ENCODE measurements at regions not wholly inside any gene's neighbourhood (a gene's known extent, or its start where the extent isn't known, plus 50 kb on each side); places are given as distances from the start of the nearest gene placed in this dataset.

DNA sequence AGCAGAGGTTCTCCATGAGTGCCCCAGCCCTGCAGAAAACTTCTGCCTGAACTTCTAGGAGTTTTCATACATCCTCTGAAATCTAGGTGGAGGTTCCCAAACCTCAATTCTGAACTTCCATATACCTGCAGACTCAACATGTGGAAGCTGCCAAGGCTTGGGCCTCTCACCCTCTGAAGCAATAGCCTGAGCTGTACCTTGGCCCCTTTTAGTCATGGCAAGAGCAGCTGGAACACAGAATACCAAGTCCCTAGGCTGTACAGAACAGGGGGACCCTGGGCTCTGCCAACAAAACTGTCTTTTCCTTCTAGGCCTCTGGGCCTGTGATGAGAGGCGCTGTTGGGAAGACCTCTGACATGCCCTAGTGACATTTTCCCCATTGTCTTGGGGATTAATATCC is 494.3 kb upstream of the FOXG1 start:
- TF ChIP-seq, protein P1, sequence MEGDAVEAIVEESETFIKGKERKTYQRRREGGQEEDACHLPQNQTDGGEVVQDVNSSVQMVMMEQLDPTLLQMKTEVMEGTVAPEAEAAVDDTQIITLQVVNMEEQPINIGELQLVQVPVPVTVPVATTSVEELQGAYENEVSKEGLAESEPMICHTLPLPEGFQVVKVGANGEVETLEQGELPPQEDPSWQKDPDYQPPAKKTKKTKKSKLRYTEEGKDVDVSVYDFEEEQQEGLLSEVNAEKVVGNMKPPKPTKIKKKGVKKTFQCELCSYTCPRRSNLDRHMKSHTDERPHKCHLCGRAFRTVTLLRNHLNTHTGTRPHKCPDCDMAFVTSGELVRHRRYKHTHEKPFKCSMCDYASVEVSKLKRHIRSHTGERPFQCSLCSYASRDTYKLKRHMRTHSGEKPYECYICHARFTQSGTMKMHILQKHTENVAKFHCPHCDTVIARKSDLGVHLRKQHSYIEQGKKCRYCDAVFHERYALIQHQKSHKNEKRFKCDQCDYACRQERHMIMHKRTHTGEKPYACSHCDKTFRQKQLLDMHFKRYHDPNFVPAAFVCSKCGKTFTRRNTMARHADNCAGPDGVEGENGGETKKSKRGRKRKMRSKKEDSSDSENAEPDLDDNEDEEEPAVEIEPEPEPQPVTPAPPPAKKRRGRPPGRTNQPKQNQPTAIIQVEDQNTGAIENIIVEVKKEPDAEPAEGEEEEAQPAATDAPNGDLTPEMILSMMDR (IDR thresholded peaks at IDR 0.05; ENCODE audit: insufficient read depth, low read depth, low read length): no peak
- TF ChIP-seq EZH2 (IDR thresholded peaks at IDR 0.05; ENCODE audit: insufficient read depth, low read length): no peak
